Endometrial microvascular endothelial cells (primary cell): ENCODE measurements at regions not wholly inside any gene's neighbourhood (a gene's known extent, or its start where the extent isn't known, plus 50 kb on each side); places are given as distances from the start of the nearest gene placed in this dataset.
"Not testable (repeated sequence)": the region's sequence is repeated elsewhere in the genome, so short reads cannot be mapped to it uniquely, and the experiment has no call there.

Experiments
- in situ Hi-C: cut with HindIII; loops from 2 replicates; pipeline ENCODE4 v1.10.0; 2017; ENCODE audit warnings: low sequenced_read_pairs, low pct_unique_long_range_greater_than_20kb; ENCODE audit errors: inconsistent ontology term

DNA sequence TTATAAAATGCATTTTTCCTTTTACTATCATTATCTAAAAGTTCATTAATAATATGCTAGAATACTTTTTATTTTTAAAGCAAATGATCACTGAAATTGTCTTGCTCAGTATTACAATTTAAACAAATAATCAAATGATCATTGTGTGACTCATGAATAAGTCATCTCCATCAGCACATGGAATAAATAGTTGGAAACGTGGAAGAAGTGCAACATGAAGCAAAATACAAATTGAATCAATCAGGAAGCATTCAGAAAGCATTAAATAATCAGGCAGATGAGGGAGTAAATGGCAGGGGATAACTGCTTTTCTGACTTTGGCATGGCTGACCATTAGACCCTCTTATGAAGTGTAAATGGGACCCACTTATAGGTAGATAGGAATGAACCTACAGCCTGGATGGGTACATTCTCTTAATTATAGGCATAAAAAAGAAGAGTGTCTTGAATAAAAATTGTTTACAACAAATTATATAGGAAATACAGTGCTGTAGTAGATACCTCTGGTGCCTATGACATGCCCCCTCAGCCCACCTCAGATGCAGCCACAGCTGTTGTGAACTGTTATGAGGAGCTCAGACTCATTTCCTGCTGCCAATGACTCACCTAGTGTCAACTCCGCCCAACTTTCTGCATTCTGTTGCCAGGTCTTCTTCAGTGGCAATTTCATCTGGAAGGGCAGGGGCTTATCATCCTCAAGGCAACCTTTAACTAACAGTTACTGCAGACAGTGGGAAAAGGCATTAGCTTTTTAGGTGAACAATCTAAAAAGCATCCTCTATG, 936.0 kb downstream of the TRIB2 start:
- in situ Hi-C loops = no loop called here

GRCh38 chr2:13654416-13654815, 937.7 kb downstream of the TRIB2 start:
- in situ Hi-C loops = no loop called here

- in situ Hi-C loops = no loop called here
Observed at GRCh38 chr2:13660231-13660630, 943.5 kb downstream of the TRIB2 start.

GRCh38 chr2:13662055-13662454, 945.3 kb downstream of the TRIB2 start:
- in situ Hi-C loops = no loop called here

GRCh38 chr2:13666582-13667414, 950.1 kb downstream of the TRIB2 start:
- in situ Hi-C loops = no loop called here

GRCh38 chr2:13667415-13667757, 950.6 kb downstream of the TRIB2 start:
- in situ Hi-C loops = no loop called here

DNA sequence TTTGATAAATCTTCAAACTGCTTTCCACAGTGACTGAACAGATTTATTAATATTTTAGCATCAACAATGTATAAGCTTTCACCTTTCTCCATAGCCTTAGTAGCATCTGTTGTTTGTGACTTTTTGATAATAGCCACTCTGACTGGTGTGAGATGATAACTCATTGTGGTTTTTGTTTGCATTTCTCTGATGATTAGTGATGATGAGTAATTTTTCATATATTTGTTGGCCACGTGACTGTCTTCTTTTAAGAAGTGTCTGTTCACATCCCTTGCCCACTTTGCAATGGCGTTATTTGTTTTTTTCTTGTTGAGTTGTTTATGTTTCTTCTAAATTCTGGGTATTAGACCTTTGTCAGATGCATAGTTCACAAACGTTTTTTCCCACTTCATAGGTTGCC, 952.9 kb downstream of the TRIB2 start:
- in situ Hi-C loops = no loop called here

DNA sequence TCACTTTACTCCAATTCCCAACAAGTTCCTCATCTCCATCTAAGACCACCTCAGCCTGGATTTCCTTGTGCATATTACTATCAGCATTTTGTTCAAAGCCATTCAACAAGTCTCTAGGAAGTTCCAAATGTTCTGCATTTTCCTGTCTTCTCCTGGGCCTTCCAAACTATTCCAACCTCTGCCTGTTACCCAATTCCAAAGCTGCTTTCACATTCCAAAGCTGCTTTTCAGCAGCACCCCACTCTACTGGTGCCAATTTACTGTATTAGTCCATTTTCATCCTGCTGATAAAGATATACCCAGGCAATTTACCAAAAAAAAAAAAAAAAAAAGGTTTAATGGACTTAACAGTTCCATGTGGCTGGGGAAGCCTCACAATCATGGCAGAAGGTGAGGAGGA, 957.1 kb downstream of the TRIB2 start:
- in situ Hi-C loops = not testable (repeated sequence)

- in situ Hi-C loops = no loop called here
Observed at GRCh38 chr2:13676269-13676668, 956.2 kb upstream of the LRATD1 start.

DNA sequence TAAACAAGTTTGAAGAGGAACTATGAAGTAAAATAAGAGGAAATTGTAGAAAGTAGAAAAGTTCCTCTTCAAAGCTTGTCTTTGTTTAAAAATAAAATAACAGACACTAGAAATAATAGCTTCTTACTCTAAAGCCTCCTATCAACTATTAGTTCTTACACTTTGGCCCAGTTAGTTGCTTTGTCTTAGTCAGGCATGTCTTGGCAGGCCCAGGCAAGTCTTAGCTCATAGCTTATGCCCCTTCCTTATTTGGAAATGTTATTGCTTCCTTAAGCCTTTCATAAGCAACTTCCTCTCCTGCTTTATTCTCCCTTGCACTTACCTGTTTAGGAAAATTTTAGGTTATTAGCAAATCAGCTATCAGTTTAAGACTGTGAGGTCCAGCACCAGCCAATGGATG, 950.6 kb upstream of the LRATD1 start:
- in situ Hi-C loops = no loop called here

DNA sequence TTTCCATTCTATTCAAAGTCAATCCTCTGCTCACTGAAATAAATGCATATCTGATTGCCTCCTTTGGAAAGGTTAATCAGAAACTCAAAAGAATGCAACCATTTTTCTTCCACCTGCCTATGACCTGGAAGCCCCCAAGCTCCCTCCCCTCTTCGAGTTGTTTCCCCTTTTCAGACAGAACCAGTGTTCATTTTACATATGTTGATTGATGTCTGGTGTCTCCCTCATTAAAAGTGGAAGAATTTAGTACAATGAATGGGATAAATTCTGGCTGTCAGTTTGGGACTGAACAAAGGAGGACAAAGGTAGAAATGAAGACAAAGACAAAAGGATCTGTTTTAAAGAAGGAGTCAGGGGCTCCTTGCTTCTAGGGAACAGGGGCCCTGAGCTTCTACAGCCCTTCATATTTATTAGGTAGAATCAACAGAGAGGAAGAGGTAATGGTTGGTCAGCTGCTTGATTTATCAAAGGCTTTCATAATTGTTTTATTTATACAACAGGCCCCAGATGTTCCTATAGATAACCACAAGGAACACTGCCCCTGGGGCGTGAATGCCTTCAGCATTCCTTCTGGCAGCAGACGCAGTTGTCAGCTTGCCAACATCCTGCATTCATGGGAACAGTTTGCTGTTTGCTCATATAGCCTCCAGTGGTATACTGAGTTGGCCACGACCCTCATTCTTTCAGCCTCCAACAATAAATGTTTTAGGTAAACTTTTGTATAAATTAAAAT, 949.8 kb upstream of the LRATD1 start:
- in situ Hi-C loops = no loop called here

- in situ Hi-C loops = no loop called here
Observed at GRCh38 chr2:13686262-13686661, 946.3 kb upstream of the LRATD1 start.

- in situ Hi-C loops = no loop called here
Observed at GRCh38 chr2:13694673-13695072, 937.8 kb upstream of the LRATD1 start.

- in situ Hi-C loops = no loop called here
Observed at GRCh38 chr2:13696601-13697000, 935.9 kb upstream of the LRATD1 start.

DNA sequence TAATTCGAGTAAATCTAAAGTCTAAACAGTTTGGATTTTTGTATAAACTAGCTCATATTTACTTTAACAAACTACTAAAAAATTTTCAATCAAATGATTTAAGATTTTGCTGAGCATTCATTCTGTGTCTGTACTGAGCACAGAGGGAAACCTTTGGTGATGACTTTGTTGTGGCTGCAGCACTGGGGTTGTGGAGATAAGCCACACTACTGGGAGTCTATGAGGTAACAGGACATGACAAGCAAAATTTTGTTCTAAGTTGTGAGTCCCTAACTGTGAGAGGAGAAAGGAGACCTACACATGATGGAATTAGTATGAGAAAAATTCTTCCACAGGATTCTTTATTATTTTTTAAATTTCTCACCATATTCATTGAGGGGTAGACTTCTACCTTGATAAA, 933.7 kb upstream of the LRATD1 start:
- in situ Hi-C loops = no loop called here

DNA sequence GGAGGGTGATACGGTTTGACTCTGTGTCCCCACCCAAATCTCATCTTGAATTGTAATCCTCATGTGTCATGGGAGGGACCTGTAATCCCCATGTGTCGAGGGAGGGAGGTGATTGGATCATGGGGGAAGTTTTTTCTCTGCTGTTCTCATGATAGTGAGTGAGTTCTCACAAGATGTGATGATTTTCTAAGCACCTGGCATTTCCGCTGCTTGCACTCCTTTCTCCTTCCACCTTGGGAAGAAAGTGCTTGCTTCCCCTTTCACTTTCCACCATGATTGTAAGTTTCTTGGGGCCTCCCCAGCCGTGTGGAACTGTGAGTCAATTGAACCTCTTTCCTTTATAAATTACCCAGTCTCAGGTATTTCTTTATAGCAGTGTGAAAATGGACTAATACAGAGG, 932.6 kb upstream of the LRATD1 start:
- in situ Hi-C loops = not testable (repeated sequence)

- in situ Hi-C loops = no loop called here
Observed at GRCh38 chr2:13711154-13711553, 921.4 kb upstream of the LRATD1 start.

DNA sequence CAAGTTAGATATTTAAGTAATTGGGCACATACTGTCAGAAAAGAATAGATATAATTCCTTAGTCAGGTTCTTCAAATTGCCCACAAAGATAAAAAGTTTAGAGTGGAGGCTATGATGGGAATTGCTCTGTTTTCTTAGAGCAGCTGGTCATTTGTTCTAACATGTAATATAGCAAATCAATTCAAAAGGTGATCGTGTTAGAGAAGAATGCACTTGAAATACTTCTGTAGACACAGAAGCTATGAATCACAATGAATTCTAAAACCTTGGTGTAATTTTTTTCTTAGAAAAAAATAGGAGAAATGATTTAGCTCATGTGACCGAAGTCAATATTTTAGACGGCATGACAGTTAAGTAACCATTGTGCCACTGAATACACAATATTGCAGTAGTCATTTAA, 918.1 kb upstream of the LRATD1 start:
- in situ Hi-C loops = no loop called here

GRCh38 chr2:13725945-13726344, 906.6 kb upstream of the LRATD1 start:
- in situ Hi-C loops = no loop called here

GRCh38 chr2:13745330-13745729, 887.2 kb upstream of the LRATD1 start:
- in situ Hi-C loops = no loop called here
